ENCODE measurements at regions not wholly inside any gene's neighbourhood (a gene's known extent, or its start where the extent isn't known, plus 50 kb on each side); places are given as distances from the start of the nearest gene placed in this dataset.

GRCh38 chr16:49100366-49100765 lies 181.3 kb downstream of the CBLN1 start:
- H3K4me3 Mint-ChIP-seq = no peak overlapping the region
- H3K4me1 Mint-ChIP-seq (ENCODE audit: low read depth) = no peaks in the 10 kb centered on the region
- peaks cover 49% of the 10 kb centered on the region for H3K9me3 Mint-ChIP-seq
- DNase-seq = no peak
- H3K27me3 Mint-ChIP-seq (ENCODE audit: insufficient read depth) = no peaks in the 10 kb centered on the region; the same call in 1 of the 2 replicates
- TF ChIP-seq, protein P1, sequence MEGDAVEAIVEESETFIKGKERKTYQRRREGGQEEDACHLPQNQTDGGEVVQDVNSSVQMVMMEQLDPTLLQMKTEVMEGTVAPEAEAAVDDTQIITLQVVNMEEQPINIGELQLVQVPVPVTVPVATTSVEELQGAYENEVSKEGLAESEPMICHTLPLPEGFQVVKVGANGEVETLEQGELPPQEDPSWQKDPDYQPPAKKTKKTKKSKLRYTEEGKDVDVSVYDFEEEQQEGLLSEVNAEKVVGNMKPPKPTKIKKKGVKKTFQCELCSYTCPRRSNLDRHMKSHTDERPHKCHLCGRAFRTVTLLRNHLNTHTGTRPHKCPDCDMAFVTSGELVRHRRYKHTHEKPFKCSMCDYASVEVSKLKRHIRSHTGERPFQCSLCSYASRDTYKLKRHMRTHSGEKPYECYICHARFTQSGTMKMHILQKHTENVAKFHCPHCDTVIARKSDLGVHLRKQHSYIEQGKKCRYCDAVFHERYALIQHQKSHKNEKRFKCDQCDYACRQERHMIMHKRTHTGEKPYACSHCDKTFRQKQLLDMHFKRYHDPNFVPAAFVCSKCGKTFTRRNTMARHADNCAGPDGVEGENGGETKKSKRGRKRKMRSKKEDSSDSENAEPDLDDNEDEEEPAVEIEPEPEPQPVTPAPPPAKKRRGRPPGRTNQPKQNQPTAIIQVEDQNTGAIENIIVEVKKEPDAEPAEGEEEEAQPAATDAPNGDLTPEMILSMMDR (IDR thresholded peaks at IDR 0.05) = no peak
- peaks cover 4% of the 10 kb centered on the region for H3K36me3 Mint-ChIP-seq (ENCODE audit: low read depth)
- H3K27ac Mint-ChIP-seq = no peak overlapping the region

GRCh38 chr16:49097964-49098363 lies 183.7 kb downstream of the CBLN1 start:
- no peak for DNase-seq
- Mint-ChIP-seq H3K36me3 (ENCODE audit: low read depth) (peaks cover 4% of the 10 kb centered on the region), H3K9me3 (peaks cover 53% of the 10 kb centered on the region), H3K4me3 (no peak overlapping the region), H3K27me3 (ENCODE audit: insufficient read depth) (peaks cover 1% of the 10 kb centered on the region; the same call in 1 of the 2 replicates), H3K4me1 (ENCODE audit: low read depth) (no peaks in the 10 kb centered on the region), H3K27ac (no peak overlapping the region)
- TF ChIP-seq, protein P1 (IDR thresholded peaks at IDR 0.05) = no peak

DNA sequence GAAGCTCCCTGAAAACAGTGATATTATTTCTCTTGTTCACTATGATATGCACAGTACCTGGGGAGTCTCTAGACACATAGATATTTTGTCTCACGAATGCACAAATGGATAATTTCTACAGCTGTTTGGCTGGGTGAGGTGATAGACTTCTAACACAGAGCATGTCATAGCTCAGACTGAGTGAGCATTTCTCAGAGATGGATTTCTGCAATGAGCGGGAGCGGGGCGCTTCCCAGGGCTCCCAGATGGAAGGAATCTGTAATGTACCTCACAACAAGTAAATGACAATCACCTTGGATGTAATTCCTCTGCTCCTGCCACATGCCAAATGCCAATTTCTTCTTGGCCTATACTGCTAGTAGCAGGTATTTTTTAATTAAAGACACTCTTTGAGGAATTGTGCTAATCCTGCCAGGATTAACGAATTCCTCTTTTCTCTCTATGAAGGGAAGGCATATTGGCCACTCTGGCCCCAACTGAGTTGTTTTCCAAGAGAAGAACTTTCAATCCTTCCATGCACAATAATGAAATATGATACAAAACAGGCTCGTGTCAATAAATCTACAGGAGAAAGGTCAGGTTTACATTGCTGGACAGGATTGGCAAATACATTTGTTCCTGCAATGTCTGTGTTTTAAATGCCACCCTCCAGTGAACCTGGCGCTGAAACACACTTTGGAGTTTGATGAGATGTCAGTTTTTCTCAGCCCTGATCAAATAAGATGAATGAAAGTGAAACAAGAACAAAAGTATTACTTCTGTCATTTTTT lies 185.3 kb downstream of the CBLN1 start:
- no peak overlapping the region for H3K4me3 Mint-ChIP-seq
- TF ChIP-seq, protein P1 (IDR thresholded peaks at IDR 0.05) = no peak
- peaks cover 4% of the 10 kb centered on the region; the same call in 1 of the 2 replicates for H3K36me3 Mint-ChIP-seq (ENCODE audit: low read depth)
- H3K9me3 Mint-ChIP-seq = peaks cover 52% of the 10 kb centered on the region
- H3K27ac Mint-ChIP-seq = no peak overlapping the region
- peaks cover 1% of the 10 kb centered on the region for H3K27me3 Mint-ChIP-seq (ENCODE audit: insufficient read depth)
- no peaks in the 10 kb centered on the region for H3K4me1 Mint-ChIP-seq (ENCODE audit: low read depth)
- no peak for DNase-seq

DNA sequence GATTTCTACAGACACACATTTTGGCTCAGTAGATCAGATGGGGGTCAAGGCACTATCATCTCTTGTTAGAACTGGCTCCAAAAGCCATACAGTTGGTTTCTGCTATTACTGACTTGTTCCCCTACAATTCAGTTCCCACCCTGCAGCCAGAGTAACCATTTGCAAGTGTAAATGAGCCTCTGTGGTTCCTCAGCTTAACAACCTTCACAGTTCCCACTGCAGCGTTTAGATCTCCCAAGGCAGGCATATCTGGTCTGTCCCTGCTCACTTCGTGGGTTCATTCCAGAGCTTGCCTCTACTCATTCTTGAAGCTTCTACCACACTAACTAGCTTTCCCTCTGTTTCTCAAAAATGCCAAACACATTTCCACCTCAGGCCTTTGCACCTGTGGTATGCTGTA lies 186.1 kb downstream of the CBLN1 start:
- Mint-ChIP-seq H3K27ac (no peak overlapping the region), H3K9me3 (peaks cover 48% of the 10 kb centered on the region), H3K4me3 (no peak overlapping the region), H3K27me3 (ENCODE audit: insufficient read depth) (peaks cover 1% of the 10 kb centered on the region), H3K4me1 (ENCODE audit: low read depth) (no peaks in the 10 kb centered on the region), H3K36me3 (ENCODE audit: low read depth) (no peaks in the 10 kb centered on the region)
- TF ChIP-seq, protein P1 (IDR thresholded peaks at IDR 0.05) = no peak
- no peak for DNase-seq

DNA sequence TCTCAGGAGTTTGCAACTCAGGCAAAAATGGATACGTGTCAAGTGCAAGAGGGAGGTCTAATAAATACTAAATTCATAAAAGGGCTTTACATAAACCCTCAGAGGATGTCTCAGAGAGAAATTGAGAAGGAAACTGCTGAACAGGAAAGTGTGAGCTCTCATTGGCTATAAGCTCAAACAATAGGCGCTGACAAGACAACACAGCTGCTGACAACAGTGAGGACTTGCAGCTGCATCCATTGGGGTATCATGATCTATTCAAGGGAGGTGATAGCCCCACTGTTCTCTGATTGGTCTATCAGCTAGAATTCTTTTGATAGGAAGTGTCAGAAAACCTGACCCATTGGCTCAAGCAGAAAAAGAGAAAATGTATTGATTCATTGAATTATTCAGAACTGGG lies 187.2 kb downstream of the CBLN1 start:
- Mint-ChIP-seq H3K27ac (no peak overlapping the region), H3K9me3 (peaks cover 51% of the 10 kb centered on the region), H3K27me3 (ENCODE audit: insufficient read depth) (peaks cover 1% of the 10 kb centered on the region), H3K36me3 (ENCODE audit: low read depth) (no peaks in the 10 kb centered on the region), H3K4me1 (ENCODE audit: low read depth) (no peaks in the 10 kb centered on the region), H3K4me3 (no peak overlapping the region)
- TF ChIP-seq, protein P1 (IDR thresholded peaks at IDR 0.05) = no peak
- no peak for DNase-seq
